Stomach (tissue), 8 donors: ENCODE measurements at regions not wholly inside any gene's neighbourhood (a gene's known extent, or its start where the extent isn't known, plus 50 kb on each side); places are given as distances from the start of the nearest gene placed in this dataset.

ENCODE experiments used
- DNase-seq, 2 donors: peaks; one replicate each; pipeline versions ENCODE4 v3.0.0 to v3.0.0-alpha.2; 2013 to 2019
- H3K27ac ChIP-seq, 5 donors: fragments of 200-600 bp in 4 of 5; sonication (generic) in 4 of 5; one replicate each; pipeline ENCODE4 v1.5.1; 2013 to 2019; ENCODE audit warnings: mild to moderate bottlenecking in 1 of 5, moderate library complexity in 1 of 5
- H3K27me3 ChIP-seq, 3 donors: fragments of 200-600 bp; sonication (generic); one replicate each; pipeline ENCODE4 v1.5.1; 2017 to 2019; ENCODE audit warnings: mixed run types in 1 of 3
- H3K36me3 ChIP-seq, 4 donors: fragments of 200-600 bp; sonication (generic); 1 replicate in 3 of 4; 2 replicates in 1 of 4; pipeline ENCODE4 v1.5.1; 2016 to 2019
- H3K4me1 ChIP-seq, 4 donors: fragments of 200-600 bp; sonication (generic); one replicate each; pipeline ENCODE4 v1.5.1; 2016 to 2019
- H3K4me3 ChIP-seq, 4 donors: fragments of 200-600 bp; sonication (generic) in 3 of 4; one replicate each; pipeline ENCODE4 v1.5.1; 2016 to 2019; ENCODE audit warnings: mild to moderate bottlenecking in 1 of 4
- H3K9me3 ChIP-seq, 4 donors: fragments of 200-600 bp; sonication (generic); one replicate each; pipeline ENCODE4 v1.5.1; 2016 to 2019
- EP300 ChIP-seq: sonication (generic); formaldehyde crosslinking; IDR thresholded peaks from one replicate; pipeline ENCODE4 v1.6.1; 2017; ENCODE audit warnings: antibody characterized with exemption
- POLR2A ChIP-seq, 4 donors: fragments of 450-650 bp; IDR thresholded peaks; one replicate each; pipeline ENCODE4 v1.6.1; 2016; ENCODE audit warnings: antibody characterized with exemption in 4 of 4, control low read depth in 2 of 4, mild to moderate bottlenecking in 1 of 4, moderate library complexity in 1 of 4
- POLR2AphosphoS5 ChIP-seq, 3 donors: sonication (generic); formaldehyde crosslinking; IDR thresholded peaks; one replicate each; pipeline ENCODE4 v1.6.1; 2016; ENCODE audit warnings: antibody characterized with exemption in 3 of 3
- WGBS, 5 donors: extraction: QIAGEN DNeasy Blood & Tissue Kit in 3 of 5; methylation state at CpG; one replicate each; pipeline versions ENCODE4 v1.1.5 to v1.1.7; 2013 to 2018; 5-methylcytosine and 5-hydroxymethylcytosine counted together
- intact Hi-C: fragments of 100-400 bp; cut with DNase I; formaldehyde crosslinking; loops from one replicate; pipeline ENCODE4 v1.15.1; 2023; ENCODE audit warnings: low total_unique reads
- TF ChIP-seq, protein P1 (sequence below), 7 experiments: fragments of 450-650 bp in 4 of 7; fragments of 200-600 bp in 3 of 7; sonication (generic) in 3 of 7; IDR thresholded peaks; one replicate each; pipeline ENCODE4 v1.5.1; 2016 to 2019; ENCODE audit warnings: antibody characterized with exemption in 7 of 7, control low read depth in 2 of 7, mild to moderate bottlenecking in 1 of 7
- donor health status: healthy with polysubstance abuse.
- donor health status: Bipolar disorder and iron deficiency.
- donor health status: healthy.

DNA sequence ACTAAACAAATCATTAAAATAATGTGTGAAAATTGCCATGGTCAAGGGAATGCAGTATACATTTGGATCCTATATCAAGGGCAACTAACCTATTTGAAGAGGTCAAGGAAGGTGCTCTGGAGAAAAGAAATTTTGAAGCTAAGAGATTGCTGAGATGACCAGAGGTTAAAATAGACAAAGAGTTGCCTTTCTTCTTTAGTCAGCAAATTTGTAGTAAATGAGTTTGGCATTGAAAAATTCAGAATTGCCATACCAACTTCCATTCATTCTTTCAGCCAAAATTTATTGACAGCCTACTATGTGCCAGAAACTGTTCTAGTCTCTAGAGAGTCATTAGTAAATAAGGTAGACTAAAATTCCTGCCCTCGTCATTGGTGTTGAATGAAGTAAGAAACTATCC lies 396.2 kb downstream of the BCL11A start:
- Histone ChIP-seq H3K4me3 (no peak overlapping the region), H3K36me3 (no peaks in the 10 kb centered on the region), H3K27me3 (no peaks in the 10 kb centered on the region), H3K9me3 (peaks cover 0 to 12% (median 0%) of the 10 kb centered on the region in 4 donors), H3K4me1 (no peaks in the 10 kb centered on the region), H3K27ac (no peak overlapping the region)
- intact Hi-C loops = no loop called here
- TF ChIP-seq EP300 (no peak), POLR2AphosphoS5 (IDR thresholded peaks at IDR 0.05) (no peak), POLR2A (IDR thresholded peaks at IDR 0.05) (no peak)
- TF ChIP-seq, protein P1, sequence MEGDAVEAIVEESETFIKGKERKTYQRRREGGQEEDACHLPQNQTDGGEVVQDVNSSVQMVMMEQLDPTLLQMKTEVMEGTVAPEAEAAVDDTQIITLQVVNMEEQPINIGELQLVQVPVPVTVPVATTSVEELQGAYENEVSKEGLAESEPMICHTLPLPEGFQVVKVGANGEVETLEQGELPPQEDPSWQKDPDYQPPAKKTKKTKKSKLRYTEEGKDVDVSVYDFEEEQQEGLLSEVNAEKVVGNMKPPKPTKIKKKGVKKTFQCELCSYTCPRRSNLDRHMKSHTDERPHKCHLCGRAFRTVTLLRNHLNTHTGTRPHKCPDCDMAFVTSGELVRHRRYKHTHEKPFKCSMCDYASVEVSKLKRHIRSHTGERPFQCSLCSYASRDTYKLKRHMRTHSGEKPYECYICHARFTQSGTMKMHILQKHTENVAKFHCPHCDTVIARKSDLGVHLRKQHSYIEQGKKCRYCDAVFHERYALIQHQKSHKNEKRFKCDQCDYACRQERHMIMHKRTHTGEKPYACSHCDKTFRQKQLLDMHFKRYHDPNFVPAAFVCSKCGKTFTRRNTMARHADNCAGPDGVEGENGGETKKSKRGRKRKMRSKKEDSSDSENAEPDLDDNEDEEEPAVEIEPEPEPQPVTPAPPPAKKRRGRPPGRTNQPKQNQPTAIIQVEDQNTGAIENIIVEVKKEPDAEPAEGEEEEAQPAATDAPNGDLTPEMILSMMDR (IDR thresholded peaks at IDR 0.05) = no peak
- DNase-seq = no peak
- 84 to 92% (median 88%) methylated on average over 1 of the region's 1 CpG for WGBS, 5 donors

DNA sequence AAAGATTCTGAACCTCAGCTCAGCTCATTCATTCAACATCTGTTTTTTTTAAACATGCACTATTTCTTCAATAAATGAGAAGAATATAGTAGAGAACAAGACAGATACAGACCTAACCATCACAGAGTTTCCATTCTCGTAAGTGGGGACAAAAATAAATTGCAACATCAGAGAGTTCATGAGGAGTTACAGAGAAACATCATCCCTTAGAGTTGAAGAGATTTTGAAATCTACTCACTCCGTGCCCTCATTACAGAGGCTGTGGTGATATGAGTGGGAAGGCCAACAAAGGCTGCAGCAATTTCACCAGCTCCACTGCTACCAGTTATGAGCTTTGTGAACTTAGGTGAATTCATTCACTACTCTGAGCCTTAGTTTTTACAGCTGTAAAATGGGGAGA lies 399.3 kb downstream of the BCL11A start:
- H3K4me1 ChIP-seq = no peaks in the 10 kb centered on the region
- no peak for TF ChIP-seq POLR2A (IDR thresholded peaks at IDR 0.05)
- TF ChIP-seq, protein P1 (IDR thresholded peaks at IDR 0.05) = no peak
- no peak for TF ChIP-seq POLR2AphosphoS5 (IDR thresholded peaks at IDR 0.05)
- TF ChIP-seq EP300 = no peak
- no peak overlapping the region for H3K27ac ChIP-seq
- no peaks in the 10 kb centered on the region for H3K36me3 ChIP-seq
- no peak overlapping the region for H3K4me3 ChIP-seq
- no peak for DNase-seq
- peaks cover 0 to 14% (median 0%) of the 10 kb centered on the region in 4 donors for H3K9me3 ChIP-seq
- whole genome bisulfite sequencing, 5 donors = 62 to 86% (median 81%) methylated on average over 2 of the region's 2 CpGs
- intact Hi-C loops = no loop called here
- no peaks in the 10 kb centered on the region for H3K27me3 ChIP-seq

DNA sequence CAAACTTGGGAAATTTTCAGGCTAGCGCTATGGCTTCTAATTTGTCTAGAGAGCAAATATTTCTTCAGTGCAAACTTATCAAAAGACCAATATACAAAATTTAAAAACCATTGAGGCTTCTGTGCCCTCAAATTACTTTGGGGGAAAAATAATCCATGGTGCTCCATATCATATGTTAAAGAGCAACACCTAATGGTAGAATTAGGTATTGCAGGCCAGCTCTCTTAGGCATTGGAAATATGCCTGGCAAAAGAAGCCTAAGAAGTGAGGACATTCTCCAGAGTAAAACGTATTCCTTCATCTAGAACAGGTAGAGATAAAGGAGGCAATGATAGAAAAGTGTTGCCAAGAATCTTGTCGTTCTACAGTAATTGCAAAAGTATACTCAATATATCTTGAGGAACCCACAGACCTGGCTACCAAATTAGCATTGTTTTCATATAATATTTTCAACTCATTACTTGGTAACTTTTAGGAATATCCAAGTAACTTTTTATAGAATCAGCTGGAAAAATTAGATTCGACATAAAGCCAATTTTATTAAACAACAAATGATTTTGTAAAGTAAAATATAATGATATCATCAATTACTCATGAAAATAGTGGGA lies 401.1 kb downstream of the BCL11A start:
- Histone ChIP-seq H3K27ac (no peak overlapping the region), H3K27me3 (no peaks in the 10 kb centered on the region), H3K4me1 (no peaks in the 10 kb centered on the region), H3K4me3 (no peak overlapping the region), H3K36me3 (no peaks in the 10 kb centered on the region), H3K9me3 (peaks cover 0 to 14% (median 0%) of the 10 kb centered on the region in 4 donors)
- no peak for DNase-seq
- WGBS, 5 donors = 62 to 76% (median 68%) methylated on average over 4 of the region's 4 CpGs
- TF ChIP-seq POLR2AphosphoS5 (IDR thresholded peaks at IDR 0.05) = no peak
- TF ChIP-seq, protein P1 (IDR thresholded peaks at IDR 0.05) = peak in 5 of 7 experiments; percentile 30 to 71 (median 42)
- intact Hi-C loops = no loop called here

DNA sequence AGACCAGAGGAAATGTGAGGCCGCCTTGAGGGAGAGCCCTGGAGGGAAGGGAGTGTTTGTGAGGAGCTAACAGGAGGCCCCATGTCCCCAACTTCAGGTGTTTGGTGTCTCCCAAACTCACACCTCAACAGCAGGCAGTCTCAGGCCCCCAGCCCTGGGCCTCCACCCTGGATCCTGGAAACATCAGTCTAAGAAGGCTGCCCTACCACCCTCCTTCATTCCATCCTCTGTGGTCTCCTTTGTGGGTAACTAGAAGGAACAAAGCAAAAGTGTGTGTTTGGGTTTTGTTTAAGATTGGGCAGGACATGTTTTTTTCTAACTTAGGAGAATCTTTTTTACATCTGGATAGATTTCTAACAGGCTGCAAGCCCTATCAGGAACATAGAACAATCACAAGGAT lies 404.3 kb downstream of the BCL11A start:
- Histone ChIP-seq H3K36me3 (no peaks in the 10 kb centered on the region), H3K4me3 (no peak overlapping the region), H3K27ac (no peak overlapping the region), H3K4me1 (no peaks in the 10 kb centered on the region), H3K9me3 (peaks cover 0 to 14% (median 0%) of the 10 kb centered on the region in 4 donors), H3K27me3 (no peaks in the 10 kb centered on the region)
- TF ChIP-seq, protein P1 (IDR thresholded peaks at IDR 0.05) = no peak
- TF ChIP-seq POLR2AphosphoS5 (IDR thresholded peaks at IDR 0.05) (no peak), POLR2A (IDR thresholded peaks at IDR 0.05) (no peak), EP300 (no peak)
- intact Hi-C loops = no loop called here
- 64 to 94% (median 80%) methylated on average over 1 of the region's 1 CpG for WGBS, 5 donors
- DNase-seq = no peak
